Thoracic aorta (tissue), 2 donors: ENCODE measurements at regions not wholly inside any gene's neighbourhood (a gene's known extent, or its start where the extent isn't known, plus 50 kb on each side); places are given as distances from the start of the nearest gene placed in this dataset.
"Not testable (repeated sequence)": the region's sequence is repeated elsewhere in the genome, so short reads cannot be mapped to it uniquely, and the experiment has no call there.

Experiments used
- ATAC-seq: fragments of 150-250 bp; one replicate; pipeline ENCODE4 v1.8.0; 2017; ENCODE audit warnings: low read depth; ENCODE audit not compliant: insufficient number of reproducible peaks, low FRiP score
- DNase-seq: peaks from one replicate; pipeline ENCODE4 v3.0.0-alpha.2; 2020; ENCODE audit warnings: low spot score
- H3K27ac ChIP-seq, 2 donors: fragments of 200-600 bp; sonication (generic); 1 replicate in 1 of 2; 2 replicates in 1 of 2; pipeline ENCODE4 v1.5.1; 2016; ENCODE audit warnings: mild to moderate bottlenecking in 2 of 2, moderate library complexity in 2 of 2
- H3K27me3 ChIP-seq: fragments of 200-600 bp; sonication (generic); replicated peaks from 2 replicates; pipeline ENCODE4 v1.6.0; 2016; ENCODE audit warnings: mild to moderate bottlenecking; ENCODE audit not compliant: insufficient read depth
- H3K36me3 ChIP-seq: fragments of 200-600 bp; sonication (generic); one replicate; pipeline ENCODE4 v1.5.1; 2016
- H3K4me1 ChIP-seq, 2 donors: fragments of 200-600 bp; sonication (generic); 1 replicate in 1 of 2; 2 replicates in 1 of 2; pipeline versions ENCODE4 v1.5.1 to v1.6.0; 2016; ENCODE audit warnings: low read depth in 2 of 2, mild to moderate bottlenecking in 1 of 2; ENCODE audit not compliant: control insufficient read depth in 1 of 2
- H3K4me3 ChIP-seq: fragments of 200-600 bp; sonication (generic); 2 replicates; pipeline ENCODE4 v1.5.1; 2016; ENCODE audit warnings: mild to moderate bottlenecking
- H3K9me3 ChIP-seq: fragments of 200-600 bp; sonication (generic); 2 replicates; pipeline ENCODE4 v1.5.1; 2016
- CTCF ChIP-seq: fragments of 200-600 bp; sonication (generic); IDR thresholded peaks from one replicate; pipeline ENCODE4 v1.5.1; 2019; ENCODE audit warnings: antibody characterized with exemption

DNA sequence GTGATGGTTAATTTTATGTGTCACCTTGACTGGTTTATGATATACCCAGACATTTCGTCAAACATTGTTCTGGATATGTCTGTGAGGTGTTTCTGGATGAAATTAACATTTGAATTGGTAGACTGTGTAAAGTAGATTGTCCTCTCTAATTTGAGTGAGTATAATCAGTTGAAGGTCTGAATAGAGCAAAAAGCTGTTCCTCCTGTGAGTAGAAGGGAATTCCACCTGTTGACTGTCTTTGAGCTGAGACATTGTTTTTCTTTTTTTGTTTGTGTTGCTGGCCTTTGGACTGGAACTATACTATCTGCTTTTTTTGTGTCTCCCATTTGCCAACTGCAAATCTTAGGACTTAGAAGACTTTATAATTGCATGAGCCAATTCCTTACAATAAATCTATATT, 920.9 kb upstream of the LRFN5 start:
- ATAC-seq, result no peak
- TF ChIP-seq CTCF, result no peak
- no peaks in the 10 kb centered on the region for H3K36me3 ChIP-seq
- H3K4me3 ChIP-seq, result no peak overlapping the region
- no peaks in the 10 kb centered on the region for H3K27me3 ChIP-seq
- no peaks in the 10 kb centered on the region for H3K9me3 ChIP-seq
- no peak for DNase-seq
- no peak overlapping the region for H3K27ac ChIP-seq
- H3K4me1 ChIP-seq, result no peaks in the 10 kb centered on the region

GRCh38 chr14:40684328-40684727, 922.3 kb upstream of the LRFN5 start:
- H3K36me3 ChIP-seq, result no peaks in the 10 kb centered on the region
- no peaks in the 10 kb centered on the region for H3K9me3 ChIP-seq

DNA sequence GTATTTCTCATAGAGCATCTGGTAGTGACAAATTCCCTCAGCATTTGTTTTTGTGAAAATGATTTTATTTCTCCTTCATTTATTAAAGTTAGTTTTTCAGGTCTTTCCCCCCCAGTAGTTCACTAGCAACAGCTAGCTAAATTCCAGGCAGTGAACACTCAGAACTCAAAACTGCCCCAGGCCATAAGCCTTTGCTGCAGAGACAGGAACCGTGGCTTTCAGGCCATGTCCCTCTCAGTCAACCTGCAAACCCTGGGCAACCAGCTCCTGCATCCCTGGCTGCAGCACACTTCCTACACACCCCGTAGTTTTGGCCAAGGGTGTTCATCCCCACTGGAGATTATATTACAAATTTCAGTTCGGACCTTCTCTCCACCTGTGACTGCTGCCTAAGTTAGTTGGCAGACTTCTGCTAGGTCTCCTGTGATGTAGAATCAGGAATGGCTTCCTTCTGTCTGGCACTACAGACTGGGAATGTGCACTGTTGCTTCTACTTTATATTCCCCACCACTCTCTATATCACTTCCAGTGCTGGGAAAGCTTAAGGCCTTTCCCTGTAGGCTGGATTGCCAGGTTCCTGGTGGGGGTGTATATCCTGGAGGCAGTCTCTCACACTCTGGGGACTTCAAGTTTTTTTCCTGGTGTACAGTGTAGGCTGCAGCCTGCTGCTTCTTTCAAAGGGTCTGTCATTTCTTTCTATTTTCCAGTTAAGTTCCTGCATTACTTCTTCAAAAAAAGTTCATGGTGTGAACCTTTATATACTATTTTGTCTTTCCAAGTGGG, 924.4 kb upstream of the LRFN5 start:
- Histone ChIP-seq H3K9me3 (no peaks in the 10 kb centered on the region), H3K4me3 (no peak overlapping the region), H3K4me1 (no peaks in the 10 kb centered on the region), H3K36me3 (no peaks in the 10 kb centered on the region), H3K27ac (no peak overlapping the region), H3K27me3 (no peaks in the 10 kb centered on the region)
- DNase-seq, result no peak
- TF ChIP-seq CTCF, result no peak
- ATAC-seq, result no peak

More at GRCh38 chr14:40684328-40684727, 922.3 kb upstream of the LRFN5 start:
- H3K4me1 ChIP-seq, result no peaks in the 10 kb centered on the region
- DNase-seq (no peak), ATAC-seq (no peak)
- H3K27me3 ChIP-seq, result no peaks in the 10 kb centered on the region
- TF ChIP-seq CTCF, result no peak
- H3K4me3 ChIP-seq, result no peak overlapping the region
- H3K27ac ChIP-seq, result no peak overlapping the region

DNA sequence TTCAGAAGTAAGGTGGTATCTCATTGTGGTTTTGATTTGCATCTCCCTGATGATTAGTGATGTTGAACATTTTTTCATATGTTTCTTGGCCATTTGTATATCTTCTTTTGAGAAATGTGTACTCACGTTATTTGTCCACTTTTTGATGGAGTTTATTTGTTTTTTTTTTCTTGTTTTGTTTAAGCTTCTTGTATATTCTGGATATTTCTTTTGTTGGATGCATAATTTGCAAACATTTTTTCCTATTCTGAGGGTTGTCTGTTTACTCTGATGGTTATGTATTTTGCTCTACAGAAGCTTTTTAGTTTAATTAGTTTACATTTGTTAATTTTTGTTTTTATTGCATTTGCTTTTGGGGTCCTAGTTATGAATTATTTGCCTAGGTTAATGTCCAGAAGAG, 927.4 kb upstream of the LRFN5 start:
- DNase-seq, result no peak
- Histone ChIP-seq H3K4me1 (no peaks in the 10 kb centered on the region), H3K36me3 (no peaks in the 10 kb centered on the region), H3K27me3 (no peaks in the 10 kb centered on the region), H3K27ac (no peak overlapping the region), H3K9me3 (no peaks in the 10 kb centered on the region), H3K4me3 (no peak overlapping the region)
- TF ChIP-seq CTCF, result no peak
- ATAC-seq, result no peak

GRCh38 chr14:40677206-40677605, 929.5 kb upstream of the LRFN5 start:
- not testable (repeated sequence) for H3K36me3 ChIP-seq, H3K4me3 ChIP-seq, ATAC-seq, H3K9me3 ChIP-seq, DNase-seq, H3K27ac ChIP-seq, H3K27me3 ChIP-seq, H3K4me1 ChIP-seq

DNA sequence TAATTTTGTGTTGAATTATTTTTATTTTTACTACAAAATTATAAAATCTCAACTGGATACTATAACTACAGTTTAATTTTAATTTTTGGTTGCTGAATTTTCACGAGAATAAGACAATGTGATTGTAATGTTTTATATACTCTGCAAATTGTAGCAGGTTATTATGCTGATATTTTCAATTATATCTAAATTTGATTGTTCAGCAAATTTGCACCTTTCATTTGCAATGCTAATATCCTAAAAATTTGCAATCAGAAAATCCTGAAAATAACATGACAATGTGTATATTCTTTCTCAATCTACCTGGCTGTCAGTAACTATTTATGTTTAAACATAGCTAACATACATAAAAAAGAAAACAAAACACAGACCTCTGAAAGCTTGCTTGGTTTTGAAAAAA, 932.2 kb upstream of the LRFN5 start:
- ATAC-seq (no peak), DNase-seq (no peak)
- no peaks in the 10 kb centered on the region for H3K4me1 ChIP-seq
- no peak overlapping the region for H3K27ac ChIP-seq
- TF ChIP-seq CTCF, result no peak
- H3K9me3 ChIP-seq, result no peaks in the 10 kb centered on the region
- no peak overlapping the region for H3K4me3 ChIP-seq
- H3K27me3 ChIP-seq, result no peaks in the 10 kb centered on the region
- no peaks in the 10 kb centered on the region for H3K36me3 ChIP-seq
